ENCODE measurements at regions not wholly inside any gene's neighbourhood (a gene's known extent, or its start where the extent isn't known, plus 50 kb on each side); places are given as distances from the start of the nearest gene placed in this dataset.
"Not testable (repeated sequence)": the region's sequence is repeated elsewhere in the genome, so short reads cannot be mapped to it uniquely, and the experiment has no call there.

DNA sequence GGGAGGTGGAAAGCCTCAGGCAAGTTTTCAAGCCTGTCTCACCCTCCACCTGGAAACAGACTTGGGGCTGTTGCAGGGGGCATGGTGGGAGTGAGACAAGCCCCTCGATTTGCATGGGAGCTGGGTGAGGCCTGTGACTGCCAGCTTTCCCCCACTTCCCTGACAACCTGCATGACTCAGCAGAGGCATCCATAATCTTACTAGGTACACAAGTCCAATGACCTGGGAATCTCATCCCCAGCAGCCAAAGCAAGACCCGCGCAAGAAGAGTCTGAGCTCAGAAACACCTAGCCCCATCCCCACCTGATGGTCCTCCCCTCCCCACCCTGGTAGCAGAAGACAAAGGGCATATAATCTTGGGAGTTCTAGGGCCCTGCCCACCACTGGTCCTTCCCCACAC is 136.9 kb upstream of the POMZP3 start:
- not testable (repeated sequence) for DNase-seq (ENCODE audit: extremely low read depth in 1 of 11, low read depth in 9 of 11, low spot score in 4 of 11)

GRCh38 chr7:76760546-76761220 is 133.6 kb upstream of the POMZP3 start:
- DNase-seq (ENCODE audit: extremely low read depth in 1 of 11, low read depth in 9 of 11, low spot score in 4 of 11), result not testable (repeated sequence)

- not testable (repeated sequence) for DNase-seq (ENCODE audit: extremely low read depth in 1 of 11, low read depth in 9 of 11, low spot score in 4 of 11)
Observed at GRCh38 chr7:76739538-76739937, 112.5 kb upstream of the POMZP3 start.

DNA sequence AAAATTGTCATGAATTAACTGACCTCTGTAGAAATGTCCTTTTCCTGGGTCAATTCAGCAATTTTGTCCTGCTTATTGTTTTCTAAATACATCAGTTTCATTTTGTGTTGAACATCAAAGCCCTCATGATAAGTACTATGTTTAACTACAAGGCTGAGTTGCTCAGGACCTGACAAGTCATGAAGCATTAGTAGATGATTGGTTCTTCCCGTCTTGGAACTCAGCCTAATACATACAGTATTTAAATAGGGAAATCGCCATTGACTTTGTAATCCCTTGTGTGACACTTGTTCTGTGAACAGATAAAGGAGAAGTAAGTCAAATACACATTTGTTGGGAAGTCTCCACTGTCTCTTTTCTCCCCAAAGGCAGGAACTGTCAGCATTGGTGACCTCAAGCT is 109.6 kb upstream of the POMZP3 start:
- not testable (repeated sequence) for DNase-seq (ENCODE audit: extremely low read depth in 1 of 11, low read depth in 9 of 11, low spot score in 4 of 11)

GRCh38 chr7:76736091-76736490 is 109.0 kb upstream of the POMZP3 start:
- DNase-seq (ENCODE audit: extremely low read depth in 1 of 11, low read depth in 9 of 11, low spot score in 4 of 11), result not testable (repeated sequence)

GRCh38 chr7:76735668-76736067 is 108.6 kb upstream of the POMZP3 start:
- DNase-seq (ENCODE audit: extremely low read depth in 1 of 11, low read depth in 9 of 11, low spot score in 4 of 11), result not testable (repeated sequence)

DNA sequence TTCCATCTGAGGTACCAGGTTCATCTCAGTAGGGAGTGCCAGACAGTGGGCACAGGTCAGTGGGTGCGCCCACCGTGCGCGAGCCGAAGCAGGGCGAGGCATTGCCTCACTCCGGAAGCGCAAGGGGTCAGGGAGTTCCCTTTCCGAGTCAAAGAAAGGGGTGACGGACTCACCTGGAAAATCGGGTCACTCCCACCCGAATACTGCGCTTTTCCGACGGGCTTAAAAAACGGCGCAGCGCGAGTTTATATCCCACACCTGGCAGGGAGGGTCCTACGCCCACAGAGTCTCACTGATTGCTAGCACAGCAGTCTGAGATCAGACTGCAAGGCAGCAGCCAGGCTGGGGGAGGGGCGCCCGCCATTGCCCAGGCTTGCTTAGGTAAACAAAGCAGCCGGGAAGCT is 101.5 kb upstream of the POMZP3 start:
- not testable (repeated sequence) for DNase-seq (ENCODE audit: extremely low read depth in 1 of 11, low read depth in 9 of 11, low spot score in 4 of 11)

DNA sequence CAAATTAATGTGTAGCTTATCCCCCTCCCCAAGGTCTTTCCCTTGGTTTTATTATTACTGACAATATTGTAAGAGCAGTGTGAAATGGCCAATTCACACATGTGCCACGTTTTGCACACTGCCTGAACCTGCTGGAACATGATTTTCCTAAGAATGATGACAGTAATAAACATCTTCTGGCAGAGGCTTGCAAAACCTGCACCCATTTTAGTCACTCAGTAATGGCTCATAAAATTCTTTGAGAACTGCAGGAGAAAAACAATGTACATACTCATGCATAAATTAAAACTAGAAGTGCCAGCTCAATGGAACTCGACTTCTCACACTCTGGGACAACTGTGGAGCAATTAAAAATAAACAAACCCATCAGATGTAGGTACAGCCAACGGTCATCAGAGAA is 96.8 kb upstream of the POMZP3 start:
- DNase-seq (ENCODE audit: extremely low read depth in 1 of 11, low read depth in 9 of 11, low spot score in 4 of 11), result not testable (repeated sequence)

DNA sequence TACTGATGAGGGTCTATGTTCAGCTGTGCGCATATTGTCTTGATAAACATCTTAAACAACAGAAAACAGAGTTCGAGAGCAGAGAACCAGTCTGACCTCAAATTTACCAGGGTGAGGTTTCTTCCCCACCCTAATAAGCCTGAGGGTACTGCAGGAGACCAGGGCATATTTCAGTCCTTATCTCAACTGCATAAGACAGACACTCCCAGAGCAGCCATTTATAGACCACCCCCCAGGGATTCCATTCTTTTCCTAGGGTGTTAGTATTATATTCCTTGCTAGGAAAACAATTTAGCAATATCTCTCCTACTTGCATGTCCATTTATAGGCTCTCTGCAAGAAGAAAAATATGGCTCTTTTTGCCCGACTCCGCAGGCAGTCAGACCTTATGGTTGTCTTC is 89.5 kb upstream of the POMZP3 start:
- DNase-seq (ENCODE audit: extremely low read depth in 1 of 11, low read depth in 9 of 11, low spot score in 4 of 11), result not testable (repeated sequence)

DNA sequence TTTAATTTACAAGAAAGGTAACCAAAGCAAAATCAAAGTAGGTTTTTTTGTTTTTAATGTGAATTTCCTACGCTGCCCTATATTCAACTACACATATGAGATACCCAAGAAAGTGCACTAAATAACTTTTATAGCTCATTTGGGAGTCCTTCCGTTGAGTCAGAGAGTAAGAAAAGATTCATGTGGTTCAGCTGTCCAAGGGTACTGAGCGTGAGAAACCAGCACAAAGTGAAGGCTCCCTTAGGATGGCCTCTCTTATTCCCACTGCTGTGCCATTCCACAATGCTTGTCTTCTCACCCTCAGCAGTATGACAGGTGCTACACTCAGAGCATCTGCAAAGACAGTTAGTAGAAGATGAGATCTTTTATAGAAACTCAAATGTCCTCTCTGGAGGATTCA is 85.8 kb upstream of the POMZP3 start:
- DNase-seq (ENCODE audit: extremely low read depth in 1 of 11, low read depth in 9 of 11, low spot score in 4 of 11), result not testable (repeated sequence)

- not testable (repeated sequence) for DNase-seq (ENCODE audit: extremely low read depth in 1 of 11, low read depth in 9 of 11, low spot score in 4 of 11)
Observed at GRCh38 chr7:76711648-76712047, 84.6 kb upstream of the POMZP3 start.

DNA sequence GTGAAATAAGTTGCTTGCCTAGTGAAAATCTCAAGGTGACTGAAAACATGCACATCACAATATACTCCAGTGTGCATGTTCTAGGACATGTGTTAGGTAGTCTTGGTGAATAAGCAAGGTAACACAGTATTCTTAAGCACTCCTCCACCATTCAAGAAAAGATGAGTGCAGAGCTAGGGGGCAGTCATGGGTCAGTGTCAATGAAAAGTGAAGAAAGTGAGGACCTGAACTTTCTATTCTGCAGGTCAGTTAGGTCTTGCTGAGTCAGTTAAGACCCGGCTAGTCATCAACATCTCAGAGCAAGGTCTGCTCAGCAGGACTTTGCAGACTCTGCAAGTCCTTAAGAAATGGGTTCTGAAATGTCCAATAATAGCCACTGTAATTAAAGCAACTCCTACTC is 82.6 kb upstream of the POMZP3 start:
- DNase-seq (ENCODE audit: extremely low read depth in 1 of 11, low read depth in 9 of 11, low spot score in 4 of 11), result not testable (repeated sequence)

DNA sequence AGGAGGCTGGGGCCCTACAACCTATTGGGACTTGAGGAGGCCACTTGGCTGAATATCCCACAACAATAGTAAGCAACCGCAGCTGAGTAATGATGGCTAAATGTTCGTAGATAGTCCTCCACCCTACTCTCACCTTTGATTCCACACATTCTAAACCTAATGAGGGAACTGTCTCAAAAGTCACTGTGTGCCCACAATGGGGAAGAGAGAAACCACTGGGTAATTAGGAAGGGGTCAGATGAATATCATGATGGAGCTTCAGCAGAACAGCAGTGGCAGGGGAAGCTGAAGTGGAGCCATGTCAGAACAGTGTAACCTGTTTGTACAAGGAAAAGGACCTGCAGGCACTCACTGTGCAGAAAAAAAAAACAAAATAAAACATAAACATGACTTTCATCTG is 81.4 kb upstream of the POMZP3 start:
- DNase-seq (ENCODE audit: extremely low read depth in 1 of 11, low read depth in 9 of 11, low spot score in 4 of 11), result not testable (repeated sequence)

DNA sequence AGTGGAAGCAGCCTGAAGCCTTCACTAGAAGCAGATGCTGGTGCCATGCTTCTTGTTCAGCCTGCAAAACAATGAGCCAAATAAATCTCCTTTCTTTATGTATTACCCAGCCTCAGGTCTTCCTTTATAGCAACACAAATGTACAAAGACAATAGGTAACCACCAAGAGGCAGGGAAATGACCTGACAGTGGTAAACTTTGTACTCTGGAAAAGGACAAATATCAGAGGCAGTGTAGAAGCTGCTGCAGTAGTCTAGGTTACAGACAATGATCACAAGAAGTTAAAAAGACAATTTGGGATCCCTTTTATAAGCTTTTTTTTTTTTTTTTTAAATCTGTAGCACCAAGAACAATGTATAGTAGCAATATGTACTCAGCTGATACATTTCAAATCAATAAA is 76.7 kb upstream of the POMZP3 start:
- DNase-seq (ENCODE audit: extremely low read depth in 1 of 11, low read depth in 9 of 11, low spot score in 4 of 11), result not testable (repeated sequence)

- not testable (repeated sequence) for DNase-seq (ENCODE audit: extremely low read depth in 1 of 11, low read depth in 9 of 11, low spot score in 4 of 11)
Observed at GRCh38 chr7:76686277-76686676, 59.2 kb upstream of the POMZP3 start.

DNA sequence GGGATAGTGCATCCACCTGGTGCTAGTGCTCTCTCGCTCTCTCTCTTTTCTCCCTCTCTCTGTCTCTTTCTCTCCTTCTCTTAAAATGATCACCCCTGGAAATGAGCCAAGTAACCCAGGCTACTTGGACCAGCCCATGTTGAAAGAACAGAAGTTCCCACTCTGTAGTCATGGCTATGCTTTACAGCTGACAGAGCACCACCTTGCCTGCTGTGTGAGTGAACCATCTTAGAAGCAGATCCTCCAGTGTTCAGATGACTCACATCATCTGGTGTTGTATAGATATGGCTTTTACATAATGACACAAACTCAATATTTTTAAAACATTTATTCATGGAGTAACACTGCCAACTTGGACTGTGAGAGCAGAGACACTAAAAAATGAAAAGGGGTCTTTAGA is 57.7 kb upstream of the POMZP3 start:
- not testable (repeated sequence) for DNase-seq (ENCODE audit: extremely low read depth in 1 of 11, low read depth in 9 of 11, low spot score in 4 of 11)

- not testable (repeated sequence) for DNase-seq (ENCODE audit: extremely low read depth in 1 of 11, low read depth in 9 of 11, low spot score in 4 of 11)
Observed at GRCh38 chr7:76683631-76684030, 56.6 kb upstream of the POMZP3 start.

DNA sequence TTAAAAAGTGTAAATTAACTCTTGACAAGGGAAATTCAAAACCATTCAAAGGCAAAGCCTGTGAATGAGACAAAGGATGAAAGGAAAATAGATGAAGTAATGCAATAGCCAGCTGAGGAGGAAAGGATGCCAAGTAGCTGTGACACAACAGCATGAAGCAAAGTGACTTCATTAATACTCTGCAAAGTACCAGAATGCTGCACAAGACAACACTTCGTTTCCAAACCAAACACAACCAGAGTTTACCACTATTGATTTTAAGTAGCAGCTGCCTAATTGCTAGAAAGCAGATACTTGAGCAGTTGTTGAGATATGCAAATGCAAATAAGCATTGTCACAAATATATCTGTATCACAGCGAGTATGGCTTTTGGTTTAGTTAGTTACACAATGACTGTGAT is 54.7 kb upstream of the POMZP3 start:
- not testable (repeated sequence) for DNase-seq (ENCODE audit: extremely low read depth in 1 of 11, low read depth in 9 of 11, low spot score in 4 of 11)

- not testable (repeated sequence) for DNase-seq (ENCODE audit: extremely low read depth in 1 of 11, low read depth in 9 of 11, low spot score in 4 of 11)
Observed at GRCh38 chr7:76679174-76679573, 52.1 kb upstream of the POMZP3 start.

GRCh38 chr7:76678500-76678899 is 51.4 kb upstream of the POMZP3 start:
- DNase-seq (ENCODE audit: extremely low read depth in 1 of 11, low read depth in 9 of 11, low spot score in 4 of 11), result not testable (repeated sequence)

DNA sequence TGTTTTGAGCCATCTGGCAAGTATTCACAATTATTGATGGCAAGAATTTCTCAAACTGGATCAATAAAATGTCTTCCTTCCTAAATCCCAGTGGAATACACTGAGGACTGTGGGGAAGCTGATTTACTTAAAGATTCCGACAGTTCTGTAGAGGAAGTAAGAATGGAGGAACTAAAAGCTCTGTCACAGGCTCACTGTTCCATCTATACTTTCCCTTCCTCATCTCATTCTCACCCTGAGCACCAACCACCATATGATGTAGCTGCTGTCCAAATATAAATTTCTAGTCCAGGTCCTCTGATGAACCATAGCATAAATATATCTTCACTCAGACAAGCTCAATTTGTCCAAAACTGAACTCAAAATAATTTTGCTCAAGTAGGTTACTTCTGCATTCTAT is 49.8 kb upstream of the POMZP3 start:
- not testable (repeated sequence) for DNase-seq (ENCODE audit: extremely low read depth in 1 of 11, low read depth in 9 of 11, low spot score in 4 of 11)
